Activated naive CD4-positive, alpha-beta T cell treated with anti-CD3 and anti-CD28 coated beads, Interleukin-2, amount 10 ng/mL, durations not matched to agents 7 days and 5 days (primary cell): ENCODE measurements at regions not wholly inside any gene's neighbourhood (a gene's known extent, or its start where the extent isn't known, plus 50 kb on each side); places are given as distances from the start of the nearest gene placed in this dataset.

Experiments used
- CTCF ChIA-PET: fragments of 350-600 bp; sonication (Branson Sonifier 250); formaldehyde crosslinking; loops from one replicate; lab custom pipeline; 2021; ENCODE audit warnings: antibody characterized with exemption; lab: Charles Lee
- DNase-seq: peaks from one replicate; pipeline ENCODE4 v3.0.0-alpha.2; 2020
- H3K27ac Mint-ChIP-seq: one replicate; pipeline ENCODE4 v1.8.0; 2021; ENCODE audit warnings: mild to moderate bottlenecking, moderate library complexity, mixed read lengths
- H3K27me3 Mint-ChIP-seq: one replicate; pipeline ENCODE4 v1.8.0; 2021; ENCODE audit warnings: mild to moderate bottlenecking, mixed read lengths
- H3K36me3 Mint-ChIP-seq: one replicate; pipeline ENCODE4 v1.8.0; 2021; ENCODE audit warnings: mixed read lengths
- H3K4me1 Mint-ChIP-seq: one replicate; pipeline ENCODE4 v1.8.0; 2021; ENCODE audit warnings: mixed read lengths
- H3K4me3 Mint-ChIP-seq: one replicate; pipeline ENCODE4 v1.8.0; 2021; ENCODE audit warnings: mild to moderate bottlenecking, moderate library complexity, mixed read lengths
- H3K9me3 Mint-ChIP-seq: one replicate; pipeline ENCODE4 v1.8.0; 2021; ENCODE audit warnings: mixed read lengths

DNA sequence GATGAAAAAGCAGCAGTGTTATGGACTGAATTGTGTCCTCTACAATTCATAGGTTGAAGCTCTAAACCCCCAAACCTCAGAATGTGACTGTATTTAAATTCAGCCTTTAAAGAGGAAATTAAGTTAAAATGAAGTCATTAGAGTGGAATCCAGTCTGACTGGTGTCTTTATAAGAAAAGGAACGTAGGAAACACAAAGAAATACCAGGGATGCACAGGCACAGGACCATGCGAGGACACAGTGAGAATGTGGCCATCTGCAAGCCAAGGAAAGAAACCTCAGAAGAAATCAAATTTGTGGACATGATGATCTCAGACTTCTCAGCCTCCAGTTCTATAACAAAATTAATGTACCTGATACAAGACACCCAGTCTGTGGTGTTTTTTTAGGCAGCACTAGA, 971.2 kb upstream of the CDH9 start:
- Mint-ChIP-seq H3K4me1 (no peaks in the 10 kb centered on the region), H3K36me3 (no peaks in the 10 kb centered on the region), H3K27me3 (no peaks in the 10 kb centered on the region), H3K9me3 (peaks cover 42% of the 10 kb centered on the region), H3K4me3 (no peak overlapping the region), H3K27ac (no peak overlapping the region)
- no peak for DNase-seq
- CTCF ChIA-PET: no interaction called here

DNA sequence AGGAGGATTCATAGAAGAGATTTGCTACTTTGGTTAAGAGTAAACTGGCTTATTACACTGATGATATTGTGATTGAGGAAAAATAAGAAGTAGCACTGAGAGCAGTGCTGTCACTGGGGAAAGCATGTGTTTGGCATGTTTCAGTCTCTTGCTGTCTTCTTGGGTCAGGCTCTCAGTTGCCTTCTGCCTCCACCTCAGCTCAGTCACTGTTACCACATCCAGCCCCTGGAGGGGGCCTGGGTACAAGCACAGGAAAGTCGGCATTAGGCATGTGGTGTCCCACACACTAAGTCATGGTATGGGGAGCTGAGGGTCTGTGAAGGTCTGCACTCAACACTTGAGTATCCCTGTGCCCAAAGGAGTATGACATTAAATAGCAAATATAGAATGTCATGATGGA, 958.3 kb upstream of the CDH9 start:
- peaks cover 23% of the 10 kb centered on the region for H3K9me3 Mint-ChIP-seq
- no peak overlapping the region for H3K27ac Mint-ChIP-seq
- no peaks in the 10 kb centered on the region for H3K4me1 Mint-ChIP-seq
- no peaks in the 10 kb centered on the region for H3K27me3 Mint-ChIP-seq
- no peaks in the 10 kb centered on the region for H3K36me3 Mint-ChIP-seq
- CTCF ChIA-PET: no interaction called here
- DNase-seq: no peak
- no peak overlapping the region for H3K4me3 Mint-ChIP-seq

DNA sequence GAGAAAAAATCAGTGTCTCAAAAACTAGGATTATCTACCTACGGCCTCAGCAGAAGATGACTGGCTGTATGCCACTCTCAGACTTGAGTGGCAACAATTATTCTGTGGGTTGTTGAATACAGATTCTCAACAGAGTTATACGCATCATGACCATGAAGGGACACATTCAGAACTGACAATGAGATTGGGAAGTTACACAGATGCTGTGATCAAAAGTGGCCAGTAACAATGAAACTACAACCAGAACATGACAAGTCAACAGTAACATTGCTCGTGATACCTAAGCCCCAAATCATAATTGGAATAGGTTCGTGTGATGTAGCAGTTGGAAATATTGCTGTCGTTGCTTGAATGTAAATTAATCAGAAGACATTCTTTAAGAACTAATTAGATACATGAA, 957.5 kb upstream of the CDH9 start:
- peaks cover 22% of the 10 kb centered on the region for H3K9me3 Mint-ChIP-seq
- H3K4me3 Mint-ChIP-seq: no peak overlapping the region
- H3K4me1 Mint-ChIP-seq: no peaks in the 10 kb centered on the region
- H3K27me3 Mint-ChIP-seq: no peaks in the 10 kb centered on the region
- no peak for DNase-seq
- no peaks in the 10 kb centered on the region for H3K36me3 Mint-ChIP-seq
- CTCF ChIA-PET: no interaction called here
- no peak overlapping the region for H3K27ac Mint-ChIP-seq

DNA sequence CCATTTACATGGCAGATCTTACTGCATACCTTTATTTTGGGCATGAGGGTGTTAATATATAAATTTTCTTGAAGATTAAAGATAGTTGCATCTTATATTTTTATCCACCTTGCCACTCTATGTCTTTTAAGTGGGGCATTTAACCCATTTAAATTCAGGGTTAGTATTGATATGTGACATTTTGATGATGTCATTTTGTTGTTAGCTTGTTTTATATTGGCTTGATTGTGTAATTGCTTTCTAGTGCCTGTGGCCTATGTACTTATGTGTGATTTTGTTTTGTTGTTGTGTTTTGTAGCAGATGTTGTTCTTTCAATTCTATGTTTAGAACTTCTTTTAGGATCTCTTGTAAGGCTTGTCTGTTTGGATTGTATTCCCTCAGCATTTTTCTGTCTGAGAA, 939.9 kb upstream of the CDH9 start:
- H3K4me1 Mint-ChIP-seq: no peaks in the 10 kb centered on the region
- peaks cover 11% of the 10 kb centered on the region for H3K9me3 Mint-ChIP-seq
- no peaks in the 10 kb centered on the region for H3K36me3 Mint-ChIP-seq
- no peak overlapping the region for H3K4me3 Mint-ChIP-seq
- CTCF ChIA-PET: no interaction called here
- no peaks in the 10 kb centered on the region for H3K27me3 Mint-ChIP-seq
- DNase-seq: no peak
- H3K27ac Mint-ChIP-seq: no peak overlapping the region

DNA sequence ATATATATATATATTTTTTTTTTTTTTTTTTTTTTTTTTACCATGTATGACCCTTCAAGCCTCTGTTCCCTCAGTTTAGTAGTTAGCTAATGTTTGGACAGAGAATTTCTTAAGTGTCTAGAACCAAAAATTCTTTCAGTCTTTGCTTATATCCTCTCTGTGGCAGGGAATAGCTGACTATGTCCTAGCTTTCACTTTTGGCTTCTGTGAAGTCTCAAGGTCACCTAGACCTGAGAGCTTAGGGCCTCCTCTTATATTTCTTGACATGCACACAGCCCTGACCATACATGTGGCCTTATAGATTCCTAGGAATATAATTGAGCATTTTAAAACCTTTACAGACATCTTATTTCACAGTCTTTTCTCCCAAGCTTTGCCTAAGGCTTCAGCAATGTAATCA, 930.8 kb upstream of the CDH9 start:
- Mint-ChIP-seq H3K4me3 (no peak overlapping the region), H3K27ac (no peak overlapping the region), H3K36me3 (no peaks in the 10 kb centered on the region), H3K9me3 (peaks cover 9% of the 10 kb centered on the region), H3K4me1 (no peaks in the 10 kb centered on the region), H3K27me3 (no peaks in the 10 kb centered on the region)
- CTCF ChIA-PET: no interaction called here
- DNase-seq: no peak

DNA sequence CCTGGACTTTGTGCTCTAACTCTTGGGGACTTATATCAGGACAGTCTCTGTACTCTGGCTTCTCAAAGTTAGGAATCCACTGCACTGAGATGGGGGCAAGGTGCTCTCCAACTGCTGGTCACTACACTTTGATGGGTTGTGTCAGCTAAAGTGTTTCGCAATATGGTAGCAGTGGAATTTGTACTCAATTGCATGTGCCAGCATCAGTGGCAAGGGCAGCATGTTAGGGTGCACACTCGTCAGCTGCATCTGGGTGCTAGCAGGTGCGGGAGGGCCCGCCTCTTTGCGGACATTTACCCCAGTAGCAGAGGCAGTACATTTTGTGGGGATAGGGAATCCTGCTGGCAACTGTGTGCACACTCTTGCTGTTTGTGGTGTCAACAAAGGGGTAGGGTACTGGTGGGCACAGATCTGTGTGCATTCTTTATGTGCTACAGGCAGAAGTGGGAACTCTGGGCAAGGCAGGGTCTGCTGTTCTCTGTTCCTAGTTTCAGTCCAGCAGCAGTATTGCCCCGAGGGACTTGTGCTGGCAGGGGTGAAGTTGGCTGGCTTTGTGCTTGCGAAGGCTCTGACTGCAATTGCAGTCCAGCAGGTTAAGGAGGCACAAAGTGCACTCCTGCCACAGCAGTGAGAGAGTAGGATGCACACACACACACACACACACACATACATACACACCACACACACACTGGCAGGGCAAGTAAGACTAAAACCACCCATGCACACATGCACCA, 924.8 kb upstream of the CDH9 start:
- Mint-ChIP-seq H3K9me3 (peaks cover 28% of the 10 kb centered on the region), H3K36me3 (no peaks in the 10 kb centered on the region), H3K4me3 (no peak overlapping the region), H3K27me3 (no peaks in the 10 kb centered on the region), H3K27ac (no peak overlapping the region), H3K4me1 (no peaks in the 10 kb centered on the region)
- no peak for DNase-seq
- CTCF ChIA-PET: no interaction called here

DNA sequence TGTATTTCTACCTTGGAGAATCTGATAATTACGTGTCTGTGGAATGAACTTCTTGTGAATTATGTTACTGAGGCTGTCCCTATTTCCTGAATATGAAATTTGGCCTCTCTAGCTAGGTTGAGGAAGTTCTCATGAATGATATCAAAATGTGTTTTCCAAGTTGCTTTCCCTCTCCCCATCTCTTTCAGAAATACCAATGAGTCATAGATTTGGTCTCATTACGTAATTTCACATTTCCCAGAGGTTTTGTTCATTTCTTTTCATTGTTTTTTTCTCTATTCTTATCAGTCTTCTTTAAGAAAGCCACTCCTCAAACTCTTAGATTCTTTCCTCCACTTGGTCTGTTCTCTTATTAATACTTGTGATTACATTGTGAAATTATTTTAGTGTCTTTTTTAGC, 923.8 kb upstream of the CDH9 start:
- Mint-ChIP-seq H3K36me3 (no peaks in the 10 kb centered on the region), H3K9me3 (peaks cover 30% of the 10 kb centered on the region), H3K4me1 (no peaks in the 10 kb centered on the region), H3K4me3 (no peak overlapping the region), H3K27me3 (no peaks in the 10 kb centered on the region), H3K27ac (no peak overlapping the region)
- CTCF ChIA-PET: no interaction called here
- DNase-seq: no peak

DNA sequence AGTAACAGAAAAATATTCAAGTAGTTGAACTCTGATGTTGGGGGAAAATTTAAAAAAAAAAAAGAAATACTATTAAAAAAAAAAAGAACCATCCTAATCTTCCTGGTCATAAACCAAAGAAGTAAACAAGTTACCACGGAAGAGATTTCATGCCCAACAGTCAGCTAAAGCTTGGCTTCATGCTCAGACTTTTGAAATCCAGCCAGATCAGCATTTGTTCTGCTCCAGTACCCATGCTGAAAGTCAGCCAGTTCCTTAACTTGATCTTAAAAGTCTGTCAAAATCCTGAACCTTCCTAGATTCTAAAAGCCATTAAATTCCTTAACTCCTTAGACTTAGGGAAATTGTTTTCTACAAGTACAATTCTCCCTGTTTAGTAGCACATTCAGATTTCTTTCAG, 908.7 kb upstream of the CDH9 start:
- Mint-ChIP-seq H3K9me3 (peaks cover 21% of the 10 kb centered on the region), H3K4me1 (no peaks in the 10 kb centered on the region)
- CTCF ChIA-PET: no interaction called here

DNA sequence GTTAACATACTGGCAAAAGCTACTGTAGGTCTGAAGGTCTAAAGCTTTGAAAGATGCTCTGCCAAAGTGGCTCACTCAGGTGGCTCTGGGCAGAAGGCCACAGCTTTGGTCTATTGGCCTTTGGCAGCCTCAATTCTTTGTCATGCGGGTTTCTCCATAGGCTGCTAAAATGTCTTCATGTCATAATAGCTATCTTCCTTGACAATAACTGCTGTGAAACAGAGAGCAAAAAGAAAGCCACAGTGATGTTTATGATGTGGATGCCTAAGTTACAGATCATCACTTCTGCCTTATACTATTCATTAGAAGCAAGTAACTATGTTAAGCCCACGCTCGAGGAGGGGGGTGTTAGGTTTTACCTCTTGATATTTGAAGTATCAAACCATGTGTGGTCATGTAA, 906.1 kb upstream of the CDH9 start:
- no peaks in the 10 kb centered on the region for H3K27me3 Mint-ChIP-seq
- CTCF ChIA-PET: no interaction called here
- H3K4me1 Mint-ChIP-seq: no peaks in the 10 kb centered on the region
- no peak overlapping the region for H3K27ac Mint-ChIP-seq
- H3K4me3 Mint-ChIP-seq: no peak overlapping the region
- H3K9me3 Mint-ChIP-seq: peaks cover 19% of the 10 kb centered on the region
- DNase-seq: no peak
- no peaks in the 10 kb centered on the region for H3K36me3 Mint-ChIP-seq

More for the DNA sequence above, 908.7 kb upstream of the CDH9 start:
- Mint-ChIP-seq H3K4me3 (no peak overlapping the region), H3K27me3 (no peaks in the 10 kb centered on the region), H3K27ac (no peak overlapping the region), H3K36me3 (no peaks in the 10 kb centered on the region)
- no peak for DNase-seq

DNA sequence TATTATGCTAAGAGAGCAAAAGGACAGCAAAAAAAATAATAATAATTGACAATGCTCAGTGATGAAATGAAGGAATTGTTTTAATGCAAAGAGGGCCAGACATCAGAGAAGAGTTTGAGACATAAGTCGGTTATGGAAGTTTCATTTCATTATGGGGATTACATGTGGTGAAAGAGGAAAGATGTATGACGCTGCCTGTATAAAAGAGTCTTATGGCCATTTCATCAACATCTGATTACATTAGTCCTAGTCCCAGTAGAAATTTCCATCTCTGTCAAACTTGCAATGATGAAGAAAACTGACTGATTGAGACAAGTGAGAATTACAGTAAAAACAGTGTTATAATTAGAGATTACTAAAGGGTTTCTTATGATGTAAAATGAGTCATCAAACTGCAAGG, 900.6 kb upstream of the CDH9 start:
- Mint-ChIP-seq H3K36me3 (no peaks in the 10 kb centered on the region), H3K9me3 (peaks cover 6% of the 10 kb centered on the region), H3K4me3 (no peak overlapping the region), H3K27ac (no peak overlapping the region), H3K4me1 (no peaks in the 10 kb centered on the region), H3K27me3 (no peaks in the 10 kb centered on the region)
- DNase-seq: no peak
- CTCF ChIA-PET: no interaction called here

DNA sequence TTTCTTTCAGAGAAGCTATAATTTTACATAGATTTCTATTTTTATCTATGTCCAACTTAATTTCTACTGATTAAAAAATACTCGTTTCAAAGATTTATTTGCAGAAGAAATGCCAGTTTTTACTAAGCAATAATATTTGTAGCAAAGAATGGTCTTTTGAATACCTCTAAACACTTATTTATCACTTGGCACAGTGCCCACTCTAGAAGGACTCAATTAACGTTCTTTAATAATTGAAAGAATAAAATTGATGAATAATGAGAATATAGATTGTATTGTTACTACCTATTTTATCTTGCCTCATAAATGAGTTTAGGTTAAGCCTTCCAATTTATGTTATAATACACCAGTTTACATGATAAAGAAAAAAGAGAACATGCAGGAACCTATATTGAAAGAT, 889.7 kb upstream of the CDH9 start:
- H3K27ac Mint-ChIP-seq: no peak overlapping the region
- H3K9me3 Mint-ChIP-seq: peaks cover 3% of the 10 kb centered on the region
- H3K4me1 Mint-ChIP-seq: no peaks in the 10 kb centered on the region
- no peaks in the 10 kb centered on the region for H3K27me3 Mint-ChIP-seq
- CTCF ChIA-PET: no interaction called here
- H3K4me3 Mint-ChIP-seq: no peak overlapping the region
- no peak for DNase-seq
- no peaks in the 10 kb centered on the region for H3K36me3 Mint-ChIP-seq

DNA sequence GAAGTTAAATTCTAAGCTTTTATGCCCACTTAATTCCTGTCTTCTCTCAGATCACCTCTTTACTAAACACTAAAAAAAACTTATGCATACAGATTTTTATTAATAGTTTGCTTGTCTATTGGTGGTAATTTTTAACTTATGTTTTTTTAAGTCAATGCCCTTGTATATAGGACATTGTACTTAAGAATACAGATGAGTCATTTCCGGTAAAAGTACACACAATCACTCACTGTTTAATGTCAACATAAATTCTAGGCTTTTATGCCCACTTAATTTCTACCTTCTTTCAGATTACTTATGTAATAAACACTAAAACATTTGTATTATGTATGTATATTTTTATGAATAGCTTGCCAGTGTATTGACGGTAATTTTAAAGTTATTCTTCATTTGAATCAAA, 872.8 kb upstream of the CDH9 start:
- no peak overlapping the region for H3K27ac Mint-ChIP-seq
- peaks cover 11% of the 10 kb centered on the region for H3K9me3 Mint-ChIP-seq
- no peaks in the 10 kb centered on the region for H3K27me3 Mint-ChIP-seq
- no peak for DNase-seq
- H3K36me3 Mint-ChIP-seq: no peaks in the 10 kb centered on the region
- H3K4me1 Mint-ChIP-seq: no peaks in the 10 kb centered on the region
- H3K4me3 Mint-ChIP-seq: no peak overlapping the region
- CTCF ChIA-PET: no interaction called here

DNA sequence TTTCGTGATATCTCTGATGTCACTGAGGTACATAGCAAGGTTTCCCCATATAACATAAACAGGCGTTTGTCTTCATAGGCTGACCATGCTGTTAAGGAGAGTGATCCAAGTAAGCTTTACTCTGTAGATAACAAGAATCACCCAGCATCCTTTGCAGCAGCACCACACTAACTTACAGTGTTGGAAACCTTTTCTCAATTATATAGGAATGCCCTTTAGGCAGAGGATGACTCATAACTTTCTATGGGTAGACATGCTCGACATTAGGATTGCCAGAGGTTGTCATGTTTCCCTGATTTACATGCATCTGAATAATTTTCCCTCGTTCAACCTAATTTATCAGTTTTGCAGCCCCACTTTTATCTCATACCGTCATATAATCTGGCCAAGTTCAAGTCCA, 870.0 kb upstream of the CDH9 start:
- H3K36me3 Mint-ChIP-seq: no peaks in the 10 kb centered on the region
- H3K4me1 Mint-ChIP-seq: no peaks in the 10 kb centered on the region
- no peak overlapping the region for H3K4me3 Mint-ChIP-seq
- no peak for DNase-seq
- CTCF ChIA-PET: no interaction called here
- H3K9me3 Mint-ChIP-seq: peaks cover 10% of the 10 kb centered on the region
- no peaks in the 10 kb centered on the region for H3K27me3 Mint-ChIP-seq
- H3K27ac Mint-ChIP-seq: no peak overlapping the region

DNA sequence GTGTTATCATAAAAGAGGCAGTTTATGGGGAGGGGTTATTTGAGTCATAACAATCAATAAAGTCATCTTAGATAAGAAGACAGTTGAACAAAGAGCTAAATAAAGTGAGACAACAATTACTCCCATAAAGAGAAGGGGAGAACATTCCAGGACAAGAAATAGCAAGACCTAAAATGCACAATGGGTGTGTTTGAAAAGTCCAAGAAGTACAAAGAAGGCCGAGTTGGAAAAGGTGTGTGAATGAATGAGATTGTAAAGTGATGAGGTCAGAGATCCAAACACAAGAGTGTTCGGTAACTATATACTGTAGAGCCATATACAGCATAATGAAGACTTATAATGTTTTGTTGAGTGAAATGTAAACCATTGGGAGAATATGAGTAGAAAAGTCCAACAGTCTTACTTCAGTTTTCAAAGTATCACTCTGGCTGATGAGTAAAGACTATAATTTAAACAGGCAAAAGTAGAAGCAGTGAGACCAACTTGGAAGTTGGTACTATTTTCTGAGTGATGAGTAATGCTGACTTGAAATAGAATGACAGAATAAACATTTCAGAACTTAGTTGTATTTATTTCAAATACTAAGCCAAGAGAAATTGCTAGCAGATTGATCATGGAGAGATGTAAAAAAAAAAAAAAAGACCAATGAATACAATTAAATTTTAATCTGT, 868.7 kb upstream of the CDH9 start:
- no peak for DNase-seq
- H3K9me3 Mint-ChIP-seq: peaks cover 14% of the 10 kb centered on the region

DNA sequence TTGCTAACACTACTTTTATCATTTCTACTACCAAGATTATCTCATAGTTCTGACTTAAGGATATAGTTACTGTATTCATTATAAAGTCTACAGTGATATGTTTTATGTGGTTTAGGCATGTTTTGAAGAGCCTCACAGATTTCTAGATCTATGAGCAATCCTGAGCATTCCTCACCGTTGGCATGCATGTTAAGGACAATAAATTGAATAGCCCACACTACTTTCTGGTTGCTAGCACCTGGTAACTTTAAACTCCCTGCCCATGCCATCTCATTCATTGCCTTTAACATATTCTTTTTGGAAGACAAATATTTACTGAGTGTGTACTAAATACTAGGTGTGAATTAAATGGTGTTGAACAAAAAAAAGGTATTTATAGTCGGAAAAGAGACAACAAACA, 868.1 kb upstream of the CDH9 start:
- no peak overlapping the region for H3K27ac Mint-ChIP-seq
- no peaks in the 10 kb centered on the region for H3K27me3 Mint-ChIP-seq
- no peak for DNase-seq
- no peaks in the 10 kb centered on the region for H3K4me1 Mint-ChIP-seq
- no peak overlapping the region for H3K4me3 Mint-ChIP-seq
- CTCF ChIA-PET: no interaction called here
- H3K36me3 Mint-ChIP-seq: no peaks in the 10 kb centered on the region
- H3K9me3 Mint-ChIP-seq: peaks cover 16% of the 10 kb centered on the region

More for the DNA sequence above, 868.7 kb upstream of the CDH9 start:
- Mint-ChIP-seq H3K27ac (no peak overlapping the region), H3K4me1 (no peaks in the 10 kb centered on the region), H3K27me3 (no peaks in the 10 kb centered on the region), H3K36me3 (no peaks in the 10 kb centered on the region), H3K4me3 (no peak overlapping the region)
- CTCF ChIA-PET: no interaction called here
